DOHH2 (cell line): ENCODE measurements at regions not wholly inside any gene's neighbourhood (a gene's known extent, or its start where the extent isn't known, plus 50 kb on each side); places are given as distances from the start of the nearest gene placed in this dataset.

Experiments
- CTCF ChIP-seq: fragments of 200-600 bp; sonication (generic); IDR thresholded peaks from one replicate; pipeline ENCODE4 v1.5.1; 2014; ENCODE audit warnings: antibody characterized with exemption, mild to moderate bottlenecking, low read depth, low read length; ENCODE audit not compliant: poor library complexity, severe bottlenecking
- EZH2phosphoT487 ChIP-seq: fragments of 200-600 bp; sonication (generic); IDR thresholded peaks from 2 replicates; pipeline ENCODE4 v1.6.1; 2017; ENCODE audit warnings: borderline replicate concordance, mild to moderate bottlenecking, antibody characterized with exemption, low read length, moderate library complexity, mixed read lengths

GRCh38 chr18:34444622-34445021 lies 219.9 kb upstream of the NOL4 start:
- TF ChIP-seq CTCF (no peak), EZH2phosphoT487 (no peak)
